ENCODE measurements at regions not wholly inside any gene's neighbourhood (a gene's known extent, or its start where the extent isn't known, plus 50 kb on each side); places are given as distances from the start of the nearest gene placed in this dataset.

DNA sequence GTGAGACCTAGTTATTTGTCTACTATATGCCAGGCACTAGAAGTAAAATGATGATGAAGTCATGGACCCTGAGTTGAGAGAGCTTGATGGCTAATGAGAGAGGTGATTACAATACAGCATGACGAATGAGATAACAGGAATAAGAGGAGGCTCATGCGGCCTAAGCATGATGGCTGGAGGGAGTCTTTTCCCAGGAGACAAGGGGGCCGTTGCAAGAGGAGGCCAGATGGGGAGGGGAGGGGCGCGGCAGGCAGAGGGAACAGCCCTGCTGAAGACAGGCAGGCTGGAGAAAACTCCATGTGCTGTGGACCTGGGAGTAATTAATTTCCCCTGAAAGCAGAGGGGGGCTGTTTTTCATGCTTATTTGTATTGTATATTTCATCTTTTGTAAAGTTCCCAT is 144.7 kb upstream of the RFLNA start:
- Histone ChIP-seq H4K20me1 (ENCODE audit: insufficient read depth, low read length) (no peaks in the 10 kb centered on the region), H3K4me3 (ENCODE audit: low read depth, low read length, poor library complexity, severe bottlenecking) (no peak overlapping the region), H3K79me2 (ENCODE audit: insufficient read depth, low read length) (no peaks in the 10 kb centered on the region), H3K9me2 (ENCODE audit: low read depth, low read length) (no peaks in the 10 kb centered on the region), H3K4me1 (ENCODE audit: insufficient read depth, low read length, severe bottlenecking) (no peaks in the 10 kb centered on the region), H3K36me3 (ENCODE audit: insufficient read depth, low read length) (no peaks in the 10 kb centered on the region), H3K4me2 (ENCODE audit: low read length) (no peak overlapping the region), H2AFZ (ENCODE audit: low read length) (no peak overlapping the region), H3K27me3 (ENCODE audit: insufficient read depth, low read length) (no peaks in the 10 kb centered on the region; the same call in 1 of the 2 replicates), H3K9ac (ENCODE audit: low read length) (no peak overlapping the region), H3K27ac (ENCODE audit: low read depth, low read length, poor library complexity, severe bottlenecking) (no peak overlapping the region), H3F3A (ENCODE audit: insufficient read depth, low read length) (no peaks in the 10 kb centered on the region), H3K9me3 (ENCODE audit: low read length) (no peaks in the 10 kb centered on the region)
- TF ChIP-seq, protein P1, sequence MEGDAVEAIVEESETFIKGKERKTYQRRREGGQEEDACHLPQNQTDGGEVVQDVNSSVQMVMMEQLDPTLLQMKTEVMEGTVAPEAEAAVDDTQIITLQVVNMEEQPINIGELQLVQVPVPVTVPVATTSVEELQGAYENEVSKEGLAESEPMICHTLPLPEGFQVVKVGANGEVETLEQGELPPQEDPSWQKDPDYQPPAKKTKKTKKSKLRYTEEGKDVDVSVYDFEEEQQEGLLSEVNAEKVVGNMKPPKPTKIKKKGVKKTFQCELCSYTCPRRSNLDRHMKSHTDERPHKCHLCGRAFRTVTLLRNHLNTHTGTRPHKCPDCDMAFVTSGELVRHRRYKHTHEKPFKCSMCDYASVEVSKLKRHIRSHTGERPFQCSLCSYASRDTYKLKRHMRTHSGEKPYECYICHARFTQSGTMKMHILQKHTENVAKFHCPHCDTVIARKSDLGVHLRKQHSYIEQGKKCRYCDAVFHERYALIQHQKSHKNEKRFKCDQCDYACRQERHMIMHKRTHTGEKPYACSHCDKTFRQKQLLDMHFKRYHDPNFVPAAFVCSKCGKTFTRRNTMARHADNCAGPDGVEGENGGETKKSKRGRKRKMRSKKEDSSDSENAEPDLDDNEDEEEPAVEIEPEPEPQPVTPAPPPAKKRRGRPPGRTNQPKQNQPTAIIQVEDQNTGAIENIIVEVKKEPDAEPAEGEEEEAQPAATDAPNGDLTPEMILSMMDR (IDR thresholded peaks at IDR 0.05; ENCODE audit: low read length): no peak
- no peak for TF ChIP-seq EZH2 (IDR thresholded peaks at IDR 0.05; ENCODE audit: borderline replicate concordance, low read length)

DNA sequence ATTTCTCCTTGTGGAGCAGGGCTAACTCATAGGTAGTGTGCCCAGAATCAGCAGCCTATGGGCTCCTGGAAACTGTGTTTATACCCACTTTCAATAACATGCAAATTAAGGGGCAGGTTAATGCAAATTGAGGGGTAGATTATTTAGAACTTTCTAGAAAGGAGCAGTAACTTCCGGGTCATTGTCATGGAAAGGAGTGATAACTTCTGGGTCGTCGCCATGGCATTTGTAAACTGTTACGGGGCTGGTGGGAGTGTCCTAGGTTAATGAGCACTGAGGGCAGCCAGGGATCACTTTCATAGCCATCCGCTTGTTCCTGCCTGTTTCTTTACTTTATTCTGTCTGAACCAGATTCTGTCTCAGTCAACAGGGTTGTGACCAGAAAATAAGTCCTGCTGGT is 143.3 kb upstream of the RFLNA start:
- no peak overlapping the region for H3K9ac ChIP-seq (ENCODE audit: low read length)
- H3K4me3 ChIP-seq (ENCODE audit: low read depth, low read length, poor library complexity, severe bottlenecking): no peak overlapping the region
- H2AFZ ChIP-seq (ENCODE audit: low read length): no peak overlapping the region
- H3K79me2 ChIP-seq (ENCODE audit: insufficient read depth, low read length): no peaks in the 10 kb centered on the region
- H3K36me3 ChIP-seq (ENCODE audit: insufficient read depth, low read length): no peaks in the 10 kb centered on the region
- H3K4me2 ChIP-seq (ENCODE audit: low read length): no peak overlapping the region
- no peaks in the 10 kb centered on the region for H4K20me1 ChIP-seq (ENCODE audit: insufficient read depth, low read length)
- TF ChIP-seq, protein P1 (IDR thresholded peaks at IDR 0.05; ENCODE audit: low read length): no peak
- TF ChIP-seq EZH2 (IDR thresholded peaks at IDR 0.05; ENCODE audit: borderline replicate concordance, low read length): no peak
- H3F3A ChIP-seq (ENCODE audit: insufficient read depth, low read length): no peaks in the 10 kb centered on the region
- H3K9me2 ChIP-seq (ENCODE audit: low read depth, low read length): no peaks in the 10 kb centered on the region
- no peak overlapping the region for H3K27ac ChIP-seq (ENCODE audit: low read depth, low read length, poor library complexity, severe bottlenecking)
- no peaks in the 10 kb centered on the region for H3K9me3 ChIP-seq (ENCODE audit: low read length)
- H3K4me1 ChIP-seq (ENCODE audit: insufficient read depth, low read length, severe bottlenecking): no peaks in the 10 kb centered on the region
- H3K27me3 ChIP-seq (ENCODE audit: insufficient read depth, low read length): no peaks in the 10 kb centered on the region; the same call in 1 of the 2 replicates

DNA sequence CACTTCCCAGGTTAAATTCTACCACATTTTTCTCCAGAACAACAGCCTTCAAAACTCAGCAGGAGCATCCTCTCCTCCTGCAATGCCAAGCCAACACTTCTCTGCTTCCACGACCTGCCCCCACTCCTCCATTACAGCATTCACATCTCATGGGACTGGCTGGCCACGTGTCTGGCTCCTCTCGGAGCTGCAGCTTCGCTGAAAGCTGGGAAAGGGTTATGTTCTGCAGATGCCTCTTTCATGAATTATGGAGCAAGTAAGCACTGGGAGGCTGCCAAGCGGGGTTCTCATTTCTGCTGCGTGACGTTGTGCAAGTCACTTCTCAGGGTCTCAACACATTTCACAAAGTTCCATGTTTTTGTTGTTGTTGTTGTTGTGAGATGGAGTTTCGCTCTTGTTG is 142.2 kb upstream of the RFLNA start:
- no peak overlapping the region for H3K9ac ChIP-seq (ENCODE audit: low read length)
- no peaks in the 10 kb centered on the region; the same call in 1 of the 2 replicates for H3K27me3 ChIP-seq (ENCODE audit: insufficient read depth, low read length)
- H3K4me3 ChIP-seq (ENCODE audit: low read depth, low read length, poor library complexity, severe bottlenecking): no peak overlapping the region
- H3F3A ChIP-seq (ENCODE audit: insufficient read depth, low read length): no peaks in the 10 kb centered on the region
- no peaks in the 10 kb centered on the region for H3K4me1 ChIP-seq (ENCODE audit: insufficient read depth, low read length, severe bottlenecking)
- H3K27ac ChIP-seq (ENCODE audit: low read depth, low read length, poor library complexity, severe bottlenecking): no peak overlapping the region
- no peaks in the 10 kb centered on the region for H3K9me3 ChIP-seq (ENCODE audit: low read length)
- no peaks in the 10 kb centered on the region for H3K79me2 ChIP-seq (ENCODE audit: insufficient read depth, low read length)
- H3K4me2 ChIP-seq (ENCODE audit: low read length): no peak overlapping the region
- H4K20me1 ChIP-seq (ENCODE audit: insufficient read depth, low read length): no peaks in the 10 kb centered on the region
- H3K36me3 ChIP-seq (ENCODE audit: insufficient read depth, low read length): no peaks in the 10 kb centered on the region
- H2AFZ ChIP-seq (ENCODE audit: low read length): no peak overlapping the region
- no peaks in the 10 kb centered on the region for H3K9me2 ChIP-seq (ENCODE audit: low read depth, low read length)
- TF ChIP-seq EZH2 (IDR thresholded peaks at IDR 0.05; ENCODE audit: borderline replicate concordance, low read length): no peak
- TF ChIP-seq, protein P1 (IDR thresholded peaks at IDR 0.05; ENCODE audit: low read length): no peak
